Transverse colon (tissue), 4 donors: ENCODE measurements at regions not wholly inside any gene's neighbourhood (a gene's known extent, or its start where the extent isn't known, plus 50 kb on each side); places are given as distances from the start of the nearest gene placed in this dataset.
"Not testable (repeated sequence)": the region's sequence is repeated elsewhere in the genome, so short reads cannot be mapped to it uniquely, and the experiment has no call there.

Experiments
- DNase-seq: peaks from one replicate; pipeline ENCODE4 v3.0.0-alpha.2; 2019
- H3K27ac ChIP-seq, 4 donors: fragments of 200-600 bp; sonication (generic); 2 replicates each; pipeline ENCODE4 v1.5.1; 2016 to 2018; ENCODE audit warnings: inconsistent platforms in 4 of 4
- H3K27me3 ChIP-seq: fragments of 200-600 bp; sonication (generic); 2 replicates; pipeline ENCODE4 v1.5.1; 2017; ENCODE audit warnings: inconsistent platforms
- H3K36me3 ChIP-seq, 4 donors: fragments of 200-600 bp; sonication (generic); 2 replicates each; pipeline ENCODE4 v1.5.1; 2017 to 2019; ENCODE audit warnings: inconsistent platforms in 4 of 4
- H3K4me1 ChIP-seq, 4 donors: fragments of 200-600 bp; sonication (generic); 2 replicates each; pipeline ENCODE4 v1.5.1; 2017 to 2020; ENCODE audit warnings: inconsistent platforms in 4 of 4
- H3K4me3 ChIP-seq, 4 donors: fragments of 200-600 bp; sonication (generic); 1 replicate in 1 of 4; 2 replicates in 3 of 4; pipeline versions ENCODE4 v1.5.1 to v1.6.1; 2017 to 2019; ENCODE audit warnings: inconsistent platforms in 4 of 4
- H3K9me3 ChIP-seq, 2 donors: fragments of 200-600 bp; sonication (generic); 2 replicates each; pipeline ENCODE4 v1.5.1; 2017 to 2019; ENCODE audit warnings: inconsistent platforms in 2 of 2
- WGBS, 2 donors: methylation state at CpG; one replicate each; pipeline ENCODE4 v1.1.5; 2018; ENCODE audit warnings: low coverage in 1 of 2; 5-methylcytosine and 5-hydroxymethylcytosine counted together
- in situ Hi-C, 4 donors: fragments of 200-750 bp; cut with MboI; loops; one replicate each; pipeline versions ENCODE4 v1.15.0 to v1.15.1; 2017; ENCODE audit warnings: low sequenced_read_pairs in 3 of 4, low pct_ligation_motif_present in 1 of 4, low pct_unique_long_range_greater_than_20kb in 1 of 4
- intact Hi-C: fragments of 100-400 bp; cut with DNase I; formaldehyde crosslinking; loops from one replicate; pipeline ENCODE4 v1.15.1; 2023; ENCODE audit warnings: low total_unique reads

- H3K27me3 ChIP-seq, H3K4me3 ChIP-seq, H3K27ac ChIP-seq, H3K4me1 ChIP-seq, H3K9me3 ChIP-seq, in situ Hi-C loops, H3K36me3 ChIP-seq, intact Hi-C loops: not testable (repeated sequence)
- peak; percentile 11 for DNase-seq
- 56% methylated on average over 4 of the region's 7 CpGs; no CpG with 5 or more reads in 1 of the 2 donors for WGBS, 2 donors
Observed at GRCh38 chr7:73213076-73213475, 95.5 kb downstream of the NSUN5 start.

DNA sequence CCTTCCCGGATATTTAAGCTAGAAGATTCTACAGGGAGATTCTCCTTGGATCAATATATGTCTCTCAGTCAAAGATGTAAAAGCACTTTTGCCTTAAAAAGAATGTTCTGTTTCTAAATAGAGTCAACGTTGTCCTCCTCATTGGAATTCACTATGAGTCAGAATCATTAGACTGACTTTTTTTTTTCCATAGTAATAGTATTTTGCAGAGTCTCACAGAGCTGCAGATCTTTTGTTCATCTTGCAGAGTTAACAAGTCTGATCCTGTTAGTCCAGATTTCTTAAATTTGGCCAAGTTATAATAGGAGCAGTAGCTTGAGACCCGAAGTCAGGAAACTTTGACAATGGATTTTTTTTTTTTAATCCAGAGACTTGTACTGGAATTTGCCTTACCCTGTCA, 103.0 kb downstream of the NSUN5 start:
- H3K4me1 ChIP-seq, H3K9me3 ChIP-seq, DNase-seq, H3K27me3 ChIP-seq, in situ Hi-C loops, H3K36me3 ChIP-seq, intact Hi-C loops, H3K27ac ChIP-seq, H3K4me3 ChIP-seq: not testable (repeated sequence)
- 40 to 63% methylated on average over 1 of the region's 3 CpGs for WGBS, 2 donors

GRCh38 chr7:73204898-73205297, 103.7 kb downstream of the NSUN5 start:
- in situ Hi-C loops, DNase-seq, H3K4me3 ChIP-seq, H3K27me3 ChIP-seq, H3K27ac ChIP-seq, H3K36me3 ChIP-seq, H3K9me3 ChIP-seq, intact Hi-C loops, H3K4me1 ChIP-seq: not testable (repeated sequence)
- 95% methylated on average over 5 of the region's 5 CpGs; no CpG with 5 or more reads in 1 of the 2 donors for WGBS, 2 donors

DNA sequence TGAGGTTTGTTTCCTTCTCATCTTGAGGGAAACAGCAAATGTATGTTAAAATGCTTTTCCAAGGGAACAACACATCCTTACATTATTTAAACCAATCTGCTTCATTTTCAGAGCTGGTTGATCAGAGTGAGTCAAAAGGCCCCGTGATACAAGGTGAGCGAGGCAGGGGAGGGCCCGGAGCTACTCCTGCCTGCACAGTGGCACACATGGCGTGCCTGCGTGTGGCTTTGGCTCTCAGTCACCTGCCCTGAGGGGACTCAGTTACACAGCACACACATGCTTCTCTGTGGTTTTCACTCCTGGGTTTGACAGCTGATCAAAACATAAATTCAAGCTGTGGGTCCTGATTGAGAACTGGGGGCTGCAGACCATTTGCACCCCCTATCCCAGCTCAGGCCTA, 105.3 kb downstream of the NSUN5 start:
- DNase-seq, H3K4me1 ChIP-seq, H3K9me3 ChIP-seq, intact Hi-C loops, H3K36me3 ChIP-seq, in situ Hi-C loops, H3K27me3 ChIP-seq, H3K27ac ChIP-seq, H3K4me3 ChIP-seq: not testable (repeated sequence)
- WGBS, 2 donors, result 97% methylated on average over 5 of the region's 5 CpGs; no CpG with 5 or more reads in 1 of the 2 donors

GRCh38 chr7:73201264-73201663, 107.4 kb downstream of the NSUN5 start:
- H3K27me3 ChIP-seq, in situ Hi-C loops, H3K9me3 ChIP-seq, DNase-seq, H3K4me3 ChIP-seq, H3K36me3 ChIP-seq, intact Hi-C loops, H3K4me1 ChIP-seq: not testable (repeated sequence)
- 95% methylated on average over 9 of the region's 9 CpGs; no CpG with 5 or more reads in 1 of the 2 donors for WGBS, 2 donors
- peak overlapping the region in 1 of 4 donors; percentile 57 for H3K27ac ChIP-seq

DNA sequence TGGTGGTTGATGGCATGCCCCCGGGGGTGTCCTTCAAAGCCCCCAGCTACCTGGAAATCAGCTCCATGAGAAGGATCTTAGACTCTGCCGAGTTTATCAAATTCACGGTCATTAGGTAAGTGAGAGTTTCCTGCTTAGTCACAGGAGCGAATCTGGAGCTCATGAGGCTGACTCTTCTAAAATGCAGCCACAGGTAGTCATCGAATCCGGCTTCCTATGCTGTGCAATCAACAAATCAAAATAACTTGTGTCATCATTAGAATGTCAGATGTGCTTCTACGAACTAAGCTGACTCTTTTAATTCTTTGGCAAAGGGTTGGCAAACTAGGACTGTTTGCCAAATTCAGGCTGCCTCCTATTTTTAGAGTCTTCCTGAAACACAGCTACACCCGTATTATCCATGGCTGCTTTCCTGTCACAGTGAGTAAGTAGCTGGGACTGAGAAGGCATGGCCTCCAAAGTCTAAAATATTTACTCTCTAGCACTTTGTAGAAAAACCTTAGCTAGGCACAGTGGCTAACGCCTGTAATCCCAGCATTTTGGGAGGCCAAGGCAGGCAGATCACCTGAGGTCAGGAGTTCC, 108.0 kb downstream of the NSUN5 start:
- H3K4me1 ChIP-seq, H3K4me3 ChIP-seq, intact Hi-C loops, DNase-seq, H3K27ac ChIP-seq, H3K9me3 ChIP-seq, H3K36me3 ChIP-seq, H3K27me3 ChIP-seq, in situ Hi-C loops: not testable (repeated sequence)
- no CpG with 5 or more reads among the region's 9 CpGs for WGBS, 2 donors

DNA sequence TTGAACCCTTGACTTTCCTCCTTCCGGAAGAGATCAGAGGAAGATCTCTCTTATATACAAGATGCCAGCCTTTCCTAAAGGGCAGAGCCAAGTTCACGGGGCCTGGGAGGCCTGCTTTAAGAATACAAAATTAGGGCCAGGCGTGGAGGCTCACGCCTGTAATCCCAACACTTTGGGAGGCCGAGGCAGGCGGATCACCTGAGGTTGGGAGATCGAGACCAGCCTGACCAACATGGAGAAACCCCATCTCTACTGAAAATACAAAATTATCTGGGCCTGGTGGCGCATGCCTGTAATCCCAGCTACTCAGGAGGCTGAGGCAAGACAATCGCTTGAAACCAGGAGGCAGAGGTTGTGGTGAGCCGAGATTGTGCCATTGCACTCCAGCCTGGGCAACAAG, 108.2 kb upstream of the SPDYE9 start:
- H3K27me3 ChIP-seq, intact Hi-C loops: not testable (repeated sequence)
- WGBS, 2 donors, result 74% methylated on average over 6 of the region's 10 CpGs; no CpG with 5 or more reads in 1 of the 2 donors

DNA sequence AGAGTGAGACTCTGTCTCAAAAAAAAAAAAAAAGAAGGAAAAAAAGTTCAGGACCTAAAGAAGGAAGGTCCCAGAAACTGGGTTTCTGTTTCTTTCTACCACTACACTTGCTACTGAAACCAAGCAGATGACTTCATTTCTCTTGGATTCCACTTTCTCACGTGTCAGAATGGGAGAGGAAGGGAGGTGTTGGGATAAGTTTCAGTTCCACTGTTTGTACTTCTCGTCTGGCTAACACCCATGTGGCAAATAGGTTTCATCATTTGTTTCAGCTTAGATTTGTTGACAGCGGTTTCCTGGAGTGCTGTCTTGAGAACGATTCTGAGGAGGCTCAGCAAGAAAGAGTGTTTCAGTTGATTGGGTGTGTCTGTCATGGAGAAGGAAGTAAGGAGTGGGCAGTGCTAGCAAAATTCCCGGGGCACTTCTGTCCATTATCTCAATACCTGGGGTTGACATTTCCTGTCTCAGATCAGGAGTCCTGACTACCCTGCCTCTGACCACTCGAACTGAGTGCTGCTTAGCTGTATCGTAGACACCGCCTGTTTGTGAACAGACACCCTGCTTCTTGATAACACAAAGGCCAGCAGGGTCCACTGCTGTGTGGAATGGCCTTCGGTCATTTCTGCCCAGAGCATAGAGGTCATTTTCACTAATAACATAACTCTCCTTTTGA, 104.8 kb upstream of the SPDYE9 start:
- intact Hi-C loops, H3K36me3 ChIP-seq: not testable (repeated sequence)
- WGBS, 2 donors, result 85% methylated on average over 4 of the region's 9 CpGs; no CpG with 5 or more reads in 1 of the 2 donors

More for the DNA sequence above, 108.2 kb upstream of the SPDYE9 start:
- DNase-seq, H3K27ac ChIP-seq, H3K36me3 ChIP-seq, H3K4me3 ChIP-seq, in situ Hi-C loops, H3K9me3 ChIP-seq, H3K4me1 ChIP-seq: not testable (repeated sequence)

DNA sequence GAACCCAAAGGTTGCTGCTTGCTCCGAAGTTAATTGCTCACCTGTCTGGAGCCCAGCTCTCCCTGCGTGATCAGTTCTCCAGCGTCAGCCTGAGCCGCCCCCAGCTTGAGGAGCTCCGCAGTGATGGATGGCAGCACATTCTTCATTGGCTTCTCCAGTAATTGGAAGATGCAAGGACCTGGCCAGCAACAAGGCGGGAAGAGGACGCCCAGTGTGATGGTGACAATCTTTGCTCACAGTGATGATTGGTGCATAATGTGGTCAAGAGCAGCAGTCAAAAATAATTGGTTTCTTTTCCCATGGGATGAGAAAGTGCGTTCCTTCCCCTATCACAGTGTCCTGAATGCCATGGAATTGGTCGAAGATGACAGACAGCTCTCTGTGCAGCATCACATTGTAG, 102.4 kb upstream of the SPDYE9 start:
- H3K9me3 ChIP-seq, H3K27ac ChIP-seq, H3K27me3 ChIP-seq, H3K4me3 ChIP-seq, DNase-seq, H3K36me3 ChIP-seq, H3K4me1 ChIP-seq, in situ Hi-C loops, intact Hi-C loops: not testable (repeated sequence)
- no CpG with 5 or more reads among the region's 9 CpGs for WGBS, 2 donors

More for the DNA sequence above, 104.8 kb upstream of the SPDYE9 start:
- H3K4me1 ChIP-seq, H3K4me3 ChIP-seq, in situ Hi-C loops, H3K27me3 ChIP-seq, H3K27ac ChIP-seq, H3K9me3 ChIP-seq, DNase-seq: not testable (repeated sequence)

DNA sequence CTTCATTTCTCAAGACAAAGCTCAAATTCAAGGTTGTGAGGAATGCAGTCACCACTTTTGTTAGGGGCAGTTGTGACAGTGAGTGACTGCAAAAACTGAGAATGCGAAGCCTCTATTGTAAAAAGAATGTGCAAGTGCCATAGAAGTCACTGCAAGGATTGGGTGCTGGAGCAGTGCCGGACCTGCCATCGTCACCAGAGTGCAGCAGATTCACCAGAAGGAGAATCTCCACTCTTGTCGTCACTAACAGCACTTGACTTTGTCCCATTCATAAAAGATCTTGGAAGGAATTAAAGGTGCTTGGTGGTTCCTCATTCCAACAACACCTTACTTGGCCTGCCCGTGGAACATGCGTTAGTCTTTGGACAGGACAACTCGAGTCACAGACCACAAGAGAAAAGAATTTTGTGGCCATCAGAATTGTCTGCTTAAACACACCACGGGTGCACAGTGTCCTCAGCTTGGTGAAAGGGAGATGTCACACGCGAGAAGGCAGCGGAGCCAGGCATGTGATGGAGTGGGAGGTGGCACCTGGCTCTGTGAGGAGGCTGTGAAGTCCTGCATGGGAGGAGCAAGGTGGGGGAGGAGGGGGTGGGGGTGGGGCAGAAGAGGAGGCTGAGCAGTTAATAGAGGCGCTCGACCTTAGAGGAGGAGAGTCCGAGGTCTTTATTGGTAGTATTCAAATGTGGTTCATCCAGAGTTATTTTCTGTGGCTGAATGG, 100.9 kb upstream of the SPDYE9 start:
- in situ Hi-C loops, H3K27ac ChIP-seq, H3K4me3 ChIP-seq, H3K27me3 ChIP-seq, DNase-seq, intact Hi-C loops, H3K4me1 ChIP-seq, H3K36me3 ChIP-seq, H3K9me3 ChIP-seq: not testable (repeated sequence)
- no CpG with 5 or more reads among the region's 14 CpGs for WGBS, 2 donors
